GM10847 (cell line): ENCODE measurements at regions not wholly inside any gene's neighbourhood (a gene's known extent, or its start where the extent isn't known, plus 50 kb on each side); places are given as distances from the start of the nearest gene placed in this dataset.

Source experiments
- POLR2A ChIP-seq: IDR thresholded peaks from 2 replicates; pipeline ENCODE4 v1.6.1; 2011; ENCODE audit not compliant: insufficient read length; ENCODE audit errors: extremely low read depth

- TF ChIP-seq POLR2A, result peak; percentile 73
These were observed 52.9 kb downstream of the PPIAL4C start for GRCh38 chr1:149636286-149637122.
